ENCODE measurements at regions not wholly inside any gene's neighbourhood (a gene's known extent, or its start where the extent isn't known, plus 50 kb on each side); places are given as distances from the start of the nearest gene placed in this dataset.

DNA sequence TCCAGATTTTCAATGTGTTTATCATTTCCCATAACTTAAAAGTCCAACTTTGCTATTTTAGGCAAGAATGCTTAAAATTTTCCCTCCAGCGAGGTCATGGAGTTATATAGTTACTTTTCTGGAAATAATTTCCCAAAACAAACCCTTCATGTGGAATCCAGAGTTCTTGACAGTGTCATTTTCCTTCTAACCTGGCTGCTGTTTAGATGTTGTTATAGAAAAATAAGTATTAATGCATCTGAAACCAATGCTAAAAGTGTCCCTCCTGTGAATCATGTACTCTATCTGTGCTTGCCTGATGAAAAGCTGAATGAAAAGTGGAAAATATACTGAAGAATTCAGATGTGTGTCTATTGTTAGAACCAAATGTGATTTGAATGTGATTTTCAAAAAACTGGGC lies 245.3 kb upstream of the HSF2 start:
- H3K4me3 ChIP-seq (replicated peaks in 1 of 3; ENCODE audit: insufficient read depth in 1 of 3, low read depth in 2 of 3, low read length in 3 of 3) = no peak overlapping the region
- intact Hi-C loops (cut with micrococcal nuclease; ENCODE audit: unreplicated experiment) = no loop called here
- WGBS (ENCODE audit: low lambda C conversion rate) = 6% methylated on average over 1 of the region's 1 CpG
- DNase-seq (ENCODE audit: low spot score) (no peak), FAIRE-seq (no peak), ATAC-seq (no peak)
- no peaks in the 10 kb centered on the region for H4K20me1 ChIP-seq (ENCODE audit: insufficient read depth, low read length)
- H3K27ac ChIP-seq (ENCODE audit: extremely low read length, insufficient read depth, low read length) = no peak overlapping the region
- in situ Hi-C loops (cut with HindIII; ENCODE audit: extremely low pct_ligation_motif_present, low pct_unique_long_range_greater_than_20kb) = no loop called here
- no TSS peak for BruUV-seq (replicated peaks)
- no peak overlapping the region for H2AFZ ChIP-seq (ENCODE audit: low read length)
- no peaks in the 10 kb centered on the region for H3K79me2 ChIP-seq (ENCODE audit: insufficient read depth, low read length)
- H3K4me1 ChIP-seq (ENCODE audit: insufficient read depth, low read length) = no peaks in the 10 kb centered on the region
- H3K36me3 ChIP-seq (replicated peaks in 1 of 2; ENCODE audit: control insufficient read depth in 1 of 2, insufficient read depth in 2 of 2, low read length in 2 of 2) = no peaks in the 10 kb centered on the region
- CTCF ChIA-PET (ENCODE audit: low intra/inter-chr PET ratio, low total read pairs) = no interaction called here
- POLR2A ChIA-PET = no interaction called here
- H3K9ac ChIP-seq (ENCODE audit: insufficient read depth, low read depth, low read length) = no peak overlapping the region
- TF ChIP-seq SATB2 (CRISPR knock-in tag; IDR thresholded peaks at IDR 0.05) = no peak
- TF ChIP-seq GLI4 (CRISPR knock-in tag; IDR thresholded peaks at IDR 0.05; ENCODE audit: borderline replicate concordance) = no peak
- TF ChIP-seq ZBTB38 (CRISPR knock-in tag; IDR thresholded peaks at IDR 0.05) = no peak
- TF ChIP-seq ZNF282 (IDR thresholded peaks at IDR 0.05; ENCODE audit: partially characterized antibody) = no peak
- TF ChIP-seq, protein P1, sequence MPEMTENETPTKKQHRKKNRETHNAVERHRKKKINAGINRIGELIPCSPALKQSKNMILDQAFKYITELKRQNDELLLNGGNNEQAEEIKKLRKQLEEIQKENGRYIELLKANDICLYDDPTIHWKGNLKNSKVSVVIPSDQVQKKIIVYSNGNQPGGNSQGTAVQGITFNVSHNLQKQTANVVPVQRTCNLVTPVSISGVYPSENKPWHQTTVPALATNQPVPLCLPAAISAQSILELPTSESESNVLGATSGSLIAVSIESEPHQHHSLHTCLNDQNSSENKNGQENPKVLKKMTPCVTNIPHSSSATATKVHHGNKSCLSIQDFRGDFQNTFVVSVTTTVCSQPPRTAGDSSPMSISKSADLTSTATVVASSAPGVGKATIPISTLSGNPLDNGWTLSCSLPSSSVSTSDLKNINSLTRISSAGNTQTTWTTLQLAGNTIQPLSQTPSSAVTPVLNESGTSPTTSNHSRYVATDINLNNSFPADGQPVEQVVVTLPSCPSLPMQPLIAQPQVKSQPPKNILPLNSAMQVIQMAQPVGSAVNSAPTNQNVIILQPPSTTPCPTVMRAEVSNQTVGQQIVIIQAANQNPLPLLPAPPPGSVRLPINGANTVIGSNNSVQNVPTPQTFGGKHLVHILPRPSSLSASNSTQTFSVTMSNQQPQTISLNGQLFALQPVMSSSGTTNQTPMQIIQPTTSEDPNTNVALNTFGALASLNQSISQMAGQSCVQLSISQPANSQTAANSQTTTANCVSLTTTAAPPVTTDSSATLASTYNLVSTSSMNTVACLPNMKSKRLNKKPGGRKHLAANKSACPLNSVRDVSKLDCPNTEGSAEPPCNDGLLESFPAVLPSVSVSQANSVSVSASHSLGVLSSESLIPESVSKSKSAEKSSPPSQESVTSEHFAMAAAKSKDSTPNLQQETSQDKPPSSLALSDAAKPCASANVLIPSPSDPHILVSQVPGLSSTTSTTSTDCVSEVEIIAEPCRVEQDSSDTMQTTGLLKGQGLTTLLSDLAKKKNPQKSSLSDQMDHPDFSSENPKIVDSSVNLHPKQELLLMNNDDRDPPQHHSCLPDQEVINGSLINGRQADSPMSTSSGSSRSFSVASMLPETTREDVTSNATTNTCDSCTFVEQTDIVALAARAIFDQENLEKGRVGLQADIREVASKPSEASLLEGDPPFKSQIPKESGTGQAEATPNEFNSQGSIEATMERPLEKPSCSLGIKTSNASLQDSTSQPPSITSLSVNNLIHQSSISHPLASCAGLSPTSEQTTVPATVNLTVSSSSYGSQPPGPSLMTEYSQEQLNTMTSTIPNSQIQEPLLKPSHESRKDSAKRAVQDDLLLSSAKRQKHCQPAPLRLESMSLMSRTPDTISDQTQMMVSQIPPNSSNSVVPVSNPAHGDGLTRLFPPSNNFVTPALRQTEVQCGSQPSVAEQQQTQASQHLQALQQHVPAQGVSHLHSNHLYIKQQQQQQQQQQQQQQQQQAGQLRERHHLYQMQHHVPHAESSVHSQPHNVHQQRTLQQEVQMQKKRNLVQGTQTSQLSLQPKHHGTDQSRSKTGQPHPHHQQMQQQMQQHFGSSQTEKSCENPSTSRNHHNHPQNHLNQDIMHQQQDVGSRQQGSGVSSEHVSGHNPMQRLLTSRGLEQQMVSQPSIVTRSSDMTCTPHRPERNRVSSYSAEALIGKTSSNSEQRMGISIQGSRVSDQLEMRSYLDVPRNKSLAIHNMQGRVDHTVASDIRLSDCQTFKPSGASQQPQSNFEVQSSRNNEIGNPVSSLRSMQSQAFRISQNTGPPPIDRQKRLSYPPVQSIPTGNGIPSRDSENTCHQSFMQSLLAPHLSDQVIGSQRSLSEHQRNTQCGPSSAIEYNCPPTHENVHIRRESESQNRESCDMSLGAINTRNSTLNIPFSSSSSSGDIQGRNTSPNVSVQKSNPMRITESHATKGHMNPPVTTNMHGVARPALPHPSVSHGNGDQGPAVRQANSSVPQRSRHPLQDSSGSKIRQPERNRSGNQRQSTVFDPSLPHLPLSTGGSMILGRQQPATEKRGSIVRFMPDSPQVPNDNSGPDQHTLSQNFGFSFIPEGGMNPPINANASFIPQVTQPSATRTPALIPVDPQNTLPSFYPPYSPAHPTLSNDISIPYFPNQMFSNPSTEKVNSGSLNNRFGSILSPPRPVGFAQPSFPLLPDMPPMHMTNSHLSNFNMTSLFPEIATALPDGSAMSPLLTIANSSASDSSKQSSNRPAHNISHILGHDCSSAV (CRISPR knock-in tag; IDR thresholded peaks at IDR 0.05; ENCODE audit: borderline replicate concordance) = no peak
- TF ChIP-seq KLF16 (CRISPR knock-in tag; IDR thresholded peaks at IDR 0.05) = no peak
- TF ChIP-seq ZNF615 (CRISPR knock-in tag; IDR thresholded peaks at IDR 0.05; ENCODE audit: borderline replicate concordance) = no peak
- no peak for TF ChIP-seq MYC (CRISPR knock-in tag; IDR thresholded peaks at IDR 0.05; ENCODE audit: borderline replicate concordance)
- TF ChIP-seq ZFP36L1 (CRISPR knock-in tag; IDR thresholded peaks at IDR 0.05) = no peak
- no peak for TF ChIP-seq U2AF1 (optimal IDR thresholded peaks at IDR 0.05; ENCODE audit: low read depth, low read length)
- no peak for TF ChIP-seq FOXJ3 (CRISPR knock-in tag; IDR thresholded peaks at IDR 0.05; ENCODE audit: borderline replicate concordance)
- TF ChIP-seq ZMYM2 (CRISPR knock-in tag; IDR thresholded peaks at IDR 0.05) = no peak
- no peak overlapping the region for H3K4me2 ChIP-seq (ENCODE audit: low read depth, low read length)
- H3K9me3 ChIP-seq (ENCODE audit: low read length) = no peaks in the 10 kb centered on the region
- H3K27me3 ChIP-seq (ENCODE audit: control insufficient read depth in 1 of 2, insufficient read depth in 2 of 2, low read length in 2 of 2) = no peaks in the 10 kb centered on the region
